Osteocyte (in vitro differentiated cells): ENCODE measurements at regions not wholly inside any gene's neighbourhood (a gene's known extent, or its start where the extent isn't known, plus 50 kb on each side); places are given as distances from the start of the nearest gene placed in this dataset.

Experiments used
- DNase-seq: peaks from one replicate; pipeline ENCODE4 v3.0.0; 2021; ENCODE audit warnings: mixed read lengths; ENCODE audit not compliant: unreplicated experiment; ENCODE audit errors: extremely low spot score
- H3K27ac Mint-ChIP-seq: one replicate; pipeline ENCODE4 v1.8.0; 2021; ENCODE audit warnings: mild to moderate bottlenecking, mixed read lengths; ENCODE audit not compliant: unreplicated experiment
- H3K27me3 Mint-ChIP-seq: one replicate; pipeline ENCODE4 v1.8.0; 2021; ENCODE audit warnings: mixed read lengths; ENCODE audit not compliant: unreplicated experiment
- H3K36me3 Mint-ChIP-seq: one replicate; pipeline ENCODE4 v1.8.0; 2021; ENCODE audit warnings: mixed read lengths; ENCODE audit not compliant: unreplicated experiment
- H3K4me1 Mint-ChIP-seq: one replicate; pipeline ENCODE4 v1.8.0; 2021; ENCODE audit warnings: mixed read lengths; ENCODE audit not compliant: unreplicated experiment
- H3K4me3 Mint-ChIP-seq: one replicate; pipeline ENCODE4 v1.8.0; 2021; ENCODE audit warnings: mild to moderate bottlenecking, moderate library complexity, mixed read lengths; ENCODE audit not compliant: unreplicated experiment
- H3K9me3 Mint-ChIP-seq: one replicate; pipeline ENCODE4 v1.8.0; 2021; ENCODE audit warnings: mixed read lengths; ENCODE audit not compliant: unreplicated experiment
- CTCF ChIP-seq: fragments of 200-600 bp; sonication (generic); IDR thresholded peaks from 2 replicates; pipeline ENCODE4 v1.5.0; 2021; ENCODE audit warnings: antibody characterized with exemption, mild to moderate bottlenecking, moderate library complexity

DNA sequence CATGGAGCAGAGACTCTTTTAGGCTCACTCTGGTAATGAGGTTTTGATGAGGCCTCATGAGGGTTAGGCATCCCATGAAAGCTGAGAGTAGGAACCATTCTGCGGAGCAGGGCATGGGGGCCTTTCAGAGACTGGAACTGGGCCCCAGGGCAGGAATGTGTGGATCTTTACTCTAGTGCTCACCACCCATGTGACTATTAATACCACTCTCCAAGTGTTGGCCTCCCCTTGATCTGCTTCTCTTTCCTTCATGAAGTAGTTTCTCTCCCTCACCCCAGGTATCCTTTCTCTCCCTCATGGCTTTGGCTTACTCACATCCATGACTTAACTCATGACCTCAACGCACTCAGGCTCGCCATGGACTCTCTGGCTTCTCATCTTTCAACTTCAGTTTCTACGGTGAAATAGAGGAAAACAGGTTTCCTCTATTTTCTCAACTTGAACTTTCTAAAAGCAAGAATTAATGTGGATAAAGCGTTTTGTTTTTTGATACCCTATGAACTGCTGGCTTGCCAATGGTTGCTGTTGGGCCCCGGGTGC is 50.5 kb upstream of the GADD45A start:
- no peak overlapping the region for H3K27ac Mint-ChIP-seq
- H3K36me3 Mint-ChIP-seq, result no peaks in the 10 kb centered on the region
- H3K9me3 Mint-ChIP-seq, result no peaks in the 10 kb centered on the region
- DNase-seq, result peak; percentile 53
- H3K4me1 Mint-ChIP-seq, result no peaks in the 10 kb centered on the region
- no peak for TF ChIP-seq CTCF
- no peak overlapping the region for H3K4me3 Mint-ChIP-seq
- H3K27me3 Mint-ChIP-seq, result no peaks in the 10 kb centered on the region

DNA sequence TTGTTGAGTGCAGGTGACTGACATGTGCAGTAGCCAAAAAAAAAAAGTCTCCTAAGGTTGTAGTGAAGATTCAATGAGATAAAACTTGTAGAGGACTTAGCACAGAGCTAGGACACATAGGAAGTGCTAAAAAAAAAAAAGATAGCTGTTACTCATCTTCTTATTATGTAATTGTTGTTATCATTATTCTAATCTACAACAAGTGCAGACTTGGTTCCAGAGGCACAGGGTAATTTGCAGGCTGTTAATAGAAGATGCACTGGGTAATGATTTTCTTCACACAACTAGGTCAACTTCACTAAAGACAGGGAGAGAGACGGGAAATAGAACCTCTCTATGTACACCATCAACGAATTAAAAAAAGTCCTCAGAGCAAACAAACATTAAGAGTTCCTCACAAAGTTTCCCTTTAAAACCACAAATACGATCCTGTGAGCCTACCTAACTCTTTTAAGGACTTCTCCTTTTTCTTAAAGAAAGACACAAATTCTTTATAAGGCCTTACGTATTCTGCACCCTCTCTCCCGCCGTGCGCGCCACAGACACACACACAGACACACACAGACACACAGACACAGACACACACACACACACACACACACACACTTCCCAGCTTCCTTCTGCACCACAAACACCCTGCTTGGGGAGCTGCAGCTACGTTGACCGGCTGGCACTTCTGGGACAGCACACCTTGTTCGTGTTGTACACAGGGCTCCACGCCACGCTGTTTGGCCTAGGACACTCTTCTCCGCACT is 49.8 kb upstream of the GADD45A start:
- Mint-ChIP-seq H3K4me1 (no peaks in the 10 kb centered on the region), H3K9me3 (no peaks in the 10 kb centered on the region), H3K27ac (no peak overlapping the region), H3K4me3 (no peak overlapping the region), H3K27me3 (no peaks in the 10 kb centered on the region), H3K36me3 (no peaks in the 10 kb centered on the region)
- TF ChIP-seq CTCF, result no peak
- DNase-seq, result peak; percentile 70
